NCI-H2196 treated with DMSO at 0.1 percent for 48 hours (cell line): ENCODE measurements at regions not wholly inside any gene's neighbourhood (a gene's known extent, or its start where the extent isn't known, plus 50 kb on each side); places are given as distances from the start of the nearest gene placed in this dataset.
"Not testable (repeated sequence)": the region's sequence is repeated elsewhere in the genome, so short reads cannot be mapped to it uniquely, and the experiment has no call there.

Source experiments
- DNase-seq: peaks from one replicate; lab custom pipeline; 2025; ENCODE audit not compliant: unreplicated experiment; lab: John Stamatoyannopoulos, UW

GRCh38 chr1:29800522-29800956 is 564.2 kb downstream of the PTPRU start:
- DNase-seq: no peak

- DNase-seq: no peak
Measured at GRCh38 chr1:29800120-29800519, 563.8 kb downstream of the PTPRU start.

- no peak for DNase-seq
Measured at GRCh38 chr1:29798699-29799566, 562.6 kb downstream of the PTPRU start.

GRCh38 chr1:29797125-29797524 is 560.8 kb downstream of the PTPRU start:
- not testable (repeated sequence) for DNase-seq

- not testable (repeated sequence) for DNase-seq
Measured at GRCh38 chr1:29795965-29796364, 559.6 kb downstream of the PTPRU start.

GRCh38 chr1:29793653-29794348 is 557.5 kb downstream of the PTPRU start:
- DNase-seq: no peak

- DNase-seq: peak; percentile 72
Measured at GRCh38 chr1:29793101-29793546, 556.8 kb downstream of the PTPRU start.

GRCh38 chr1:29789910-29790247 is 553.6 kb downstream of the PTPRU start:
- DNase-seq: no peak

- DNase-seq: no peak
Measured at GRCh38 chr1:29789221-29789909, 553.0 kb downstream of the PTPRU start.

- DNase-seq: no peak
Measured at GRCh38 chr1:29786791-29787732, 550.7 kb downstream of the PTPRU start.

- DNase-seq: no peak
Measured at GRCh38 chr1:29786195-29786594, 549.9 kb downstream of the PTPRU start.

GRCh38 chr1:29785554-29785953 is 549.2 kb downstream of the PTPRU start:
- no peak for DNase-seq

GRCh38 chr1:29785137-29785527 is 548.8 kb downstream of the PTPRU start:
- no peak for DNase-seq

- DNase-seq: no peak
Measured at GRCh38 chr1:29784276-29785136, 548.2 kb downstream of the PTPRU start.

- no peak for DNase-seq
Measured at GRCh38 chr1:29783508-29784275, 547.4 kb downstream of the PTPRU start.

- DNase-seq: no peak
Measured at GRCh38 chr1:29782846-29783507, 546.7 kb downstream of the PTPRU start.

- no peak for DNase-seq
Measured at GRCh38 chr1:29779146-29779545, 542.8 kb downstream of the PTPRU start.

- DNase-seq: no peak
Measured at GRCh38 chr1:29777522-29777921, 541.2 kb downstream of the PTPRU start.
